GM12892 (cell line): ENCODE measurements at regions not wholly inside any gene's neighbourhood (a gene's known extent, or its start where the extent isn't known, plus 50 kb on each side); places are given as distances from the start of the nearest gene placed in this dataset.
"Not testable (repeated sequence)": the region's sequence is repeated elsewhere in the genome, so short reads cannot be mapped to it uniquely, and the experiment has no call there.

Source experiments
- DNase-seq: peaks from one replicate; pipeline ENCODE4 v3.0.0; 2011; ENCODE audit not compliant: insufficient read length
- FAIRE-seq: peaks from 2 replicates; lab custom pipeline; 2011; peaks lifted over from hg19 to GRCh38; lab: Jason Lieb, UNC
- POLR2A ChIP-seq: IDR thresholded peaks from 2 replicates; pipeline ENCODE4 v1.6.1; 2011; ENCODE audit warnings: low read depth, low read length, control low read depth
- POLR2AphosphoS5 ChIP-seq: IDR thresholded peaks from 2 replicates; pipeline ENCODE4 v1.6.1; 2011; ENCODE audit warnings: low read depth, low read length, control low read depth
- TAF1 ChIP-seq: IDR thresholded peaks from 2 replicates; pipeline ENCODE4 v1.6.1; 2011; ENCODE audit warnings: low read depth, mild to moderate bottlenecking, control low read depth, low read length, borderline replicate concordance

DNA sequence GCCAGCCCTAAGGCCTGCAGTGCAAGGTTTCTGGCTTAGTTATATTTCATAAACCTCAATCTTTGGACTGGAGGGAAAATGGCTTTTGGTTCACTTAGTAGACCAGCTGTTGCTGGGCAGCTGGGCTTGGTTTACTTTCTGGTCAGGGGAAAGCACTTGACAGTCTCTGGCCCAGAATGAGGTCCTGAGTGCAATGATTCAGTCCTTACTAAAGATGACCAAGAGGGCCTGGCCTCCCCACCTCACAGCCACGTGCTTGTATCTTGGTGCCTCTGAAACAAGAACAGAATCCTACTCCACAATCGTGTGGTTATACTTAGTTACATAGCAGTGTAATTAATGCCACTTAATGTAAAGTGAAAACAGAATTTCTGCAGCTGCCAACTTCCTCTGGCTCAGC lies 325.5 kb upstream of the MEIS1 start:
- TF ChIP-seq TAF1 (no peak), POLR2AphosphoS5 (no peak), POLR2A (no peak)
- DNase-seq (no peak), FAIRE-seq (no peak)

DNA sequence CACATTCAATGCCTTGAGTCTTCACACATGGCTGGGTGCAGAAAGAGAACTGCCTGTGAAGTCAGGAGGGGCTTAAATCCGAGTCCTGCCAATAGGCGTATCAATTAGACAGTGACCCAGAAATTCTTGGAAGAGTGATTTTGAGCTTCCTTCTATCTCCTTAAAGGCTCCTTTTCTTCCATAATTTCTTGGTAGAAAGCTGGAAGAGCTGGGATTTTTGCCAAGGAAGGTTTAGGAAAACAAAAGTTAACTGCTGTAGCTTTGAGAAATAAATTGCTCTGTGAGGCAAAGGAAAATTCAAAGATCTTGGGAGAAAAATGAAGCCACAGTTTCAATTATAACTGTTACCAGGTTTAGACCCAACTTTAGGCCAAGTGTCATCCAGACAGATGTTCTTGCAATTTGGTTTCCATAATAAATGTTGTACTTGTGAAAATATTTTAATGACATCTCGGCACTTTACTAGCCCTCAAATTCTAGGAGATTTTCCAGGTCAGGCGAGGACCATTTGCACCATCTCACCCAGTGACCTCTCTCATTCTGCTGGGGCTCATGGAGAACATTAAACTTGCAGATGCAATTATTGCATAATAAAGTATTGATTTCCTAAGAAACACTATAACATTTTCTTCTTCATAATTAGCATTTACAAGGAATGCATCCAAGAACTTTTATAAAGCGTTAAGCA lies 329.7 kb upstream of the MEIS1 start:
- DNase-seq, result no peak
- TF ChIP-seq TAF1 (no peak), POLR2AphosphoS5 (no peak), POLR2A (no peak)
- FAIRE-seq, result no peak

DNA sequence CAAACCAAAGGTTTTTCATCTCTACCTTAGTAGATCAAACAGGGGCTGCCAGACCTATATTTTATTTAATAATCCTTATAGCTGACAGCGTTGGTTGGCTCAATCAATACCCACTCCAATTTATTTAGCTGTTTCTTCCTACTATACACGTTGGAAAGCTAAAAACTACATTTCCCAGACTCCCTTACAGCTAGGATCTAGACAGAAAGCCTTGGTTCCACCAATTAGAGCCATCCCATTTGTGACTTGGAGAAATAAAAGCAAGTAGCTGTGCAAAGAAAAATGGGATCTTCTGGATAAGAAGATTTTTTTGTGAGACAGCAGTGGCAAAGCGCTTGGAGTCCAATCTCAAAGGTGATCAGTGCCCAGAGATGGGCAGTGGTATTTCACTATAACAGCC lies 331.3 kb upstream of the MEIS1 start:
- FAIRE-seq (no peak), DNase-seq (no peak)
- no peak for TF ChIP-seq POLR2AphosphoS5
- no peak for TF ChIP-seq TAF1
- TF ChIP-seq POLR2A, result no peak

DNA sequence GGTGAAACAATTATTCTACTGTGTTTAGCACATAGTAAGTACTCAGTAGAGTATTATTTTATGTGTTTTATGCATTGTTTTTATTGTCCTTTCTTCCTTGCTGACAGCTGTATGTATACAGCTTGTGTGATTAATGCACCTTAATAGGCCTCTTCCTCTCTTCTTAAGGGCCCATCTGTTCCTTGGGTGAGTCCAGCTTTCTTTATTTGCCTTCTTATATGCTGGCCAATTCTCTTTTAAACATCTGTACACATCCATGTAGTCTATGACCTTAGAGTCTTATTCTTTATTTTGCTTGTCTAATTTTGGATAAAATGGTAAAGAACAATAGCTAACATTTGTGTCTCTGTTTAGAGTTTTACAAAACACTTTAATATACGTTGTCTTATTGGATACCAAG lies 333.7 kb upstream of the MEIS1 start:
- DNase-seq (no peak), FAIRE-seq (no peak)
- TF ChIP-seq POLR2A, result no peak
- no peak for TF ChIP-seq POLR2AphosphoS5
- TF ChIP-seq TAF1, result no peak

GRCh38 chr2:66095820-66096345 lies 339.0 kb upstream of the MEIS1 start:
- DNase-seq (no peak), FAIRE-seq (no peak)
- TF ChIP-seq POLR2AphosphoS5, result no peak
- TF ChIP-seq TAF1, result no peak
- TF ChIP-seq POLR2A, result no peak

DNA sequence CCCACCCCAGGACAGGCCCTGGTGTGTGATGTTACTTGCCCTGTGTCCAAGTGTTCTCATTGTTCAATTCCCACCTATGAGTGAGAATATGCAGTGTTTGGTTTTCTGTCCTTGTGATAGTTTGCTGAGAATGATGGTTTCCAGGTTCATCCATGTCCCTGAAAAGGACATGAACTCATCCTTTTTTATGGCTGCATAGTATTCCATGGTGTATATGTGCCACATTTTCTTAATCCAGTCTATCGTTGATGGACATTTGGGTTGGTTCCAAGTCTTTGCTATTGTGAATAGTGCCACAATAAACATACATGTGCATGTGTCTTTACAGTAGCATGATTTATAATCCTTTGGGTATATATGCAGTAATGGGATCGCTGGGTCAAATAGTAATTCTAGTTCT lies 340.2 kb upstream of the MEIS1 start:
- DNase-seq, FAIRE-seq: not testable (repeated sequence)

GRCh38 chr2:66093371-66093770 lies 341.6 kb upstream of the MEIS1 start:
- no peak for DNase-seq
- no peak for TF ChIP-seq POLR2AphosphoS5
- no peak for TF ChIP-seq TAF1
- TF ChIP-seq POLR2A, result no peak
- no peak for FAIRE-seq

DNA sequence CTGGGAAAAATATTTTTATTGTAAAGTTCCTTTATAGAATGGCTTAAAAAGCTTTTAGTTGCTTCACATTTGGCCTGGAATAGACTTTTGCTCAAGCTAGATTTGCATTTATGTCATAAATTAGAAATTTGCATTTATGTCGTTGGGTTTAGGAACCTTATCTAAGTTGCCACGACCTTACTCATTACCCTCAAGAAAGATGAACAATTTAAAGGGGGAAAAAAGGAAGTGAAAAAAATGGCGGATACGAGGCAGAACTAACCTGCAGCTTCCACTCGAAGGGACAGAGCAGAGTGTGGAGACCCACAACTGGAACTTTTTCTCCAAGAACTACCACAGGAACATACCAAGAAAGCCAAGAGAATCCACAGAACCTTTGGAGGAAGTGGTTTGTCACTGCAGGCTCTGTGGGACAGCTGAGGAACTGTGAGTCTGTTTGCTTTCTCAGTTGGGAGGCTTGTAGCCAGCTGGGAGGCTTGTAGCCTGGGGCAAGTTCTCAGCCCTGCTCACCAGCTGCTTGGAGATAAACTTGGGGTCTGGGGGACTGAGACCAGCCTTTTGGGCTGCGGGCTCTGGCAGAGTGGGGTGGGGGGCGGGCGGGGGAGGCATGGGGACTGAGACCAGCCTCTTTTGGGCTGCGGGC lies 349.9 kb upstream of the MEIS1 start:
- no peak for DNase-seq
- FAIRE-seq, result no peak
- TF ChIP-seq TAF1 (no peak), POLR2A (no peak), POLR2AphosphoS5 (no peak)

- FAIRE-seq (no peak), DNase-seq (no peak)
- TF ChIP-seq POLR2AphosphoS5, result no peak
- TF ChIP-seq POLR2A, result no peak
- no peak for TF ChIP-seq TAF1
Observed at GRCh38 chr2:66082581-66082980, 352.3 kb upstream of the MEIS1 start.

DNA sequence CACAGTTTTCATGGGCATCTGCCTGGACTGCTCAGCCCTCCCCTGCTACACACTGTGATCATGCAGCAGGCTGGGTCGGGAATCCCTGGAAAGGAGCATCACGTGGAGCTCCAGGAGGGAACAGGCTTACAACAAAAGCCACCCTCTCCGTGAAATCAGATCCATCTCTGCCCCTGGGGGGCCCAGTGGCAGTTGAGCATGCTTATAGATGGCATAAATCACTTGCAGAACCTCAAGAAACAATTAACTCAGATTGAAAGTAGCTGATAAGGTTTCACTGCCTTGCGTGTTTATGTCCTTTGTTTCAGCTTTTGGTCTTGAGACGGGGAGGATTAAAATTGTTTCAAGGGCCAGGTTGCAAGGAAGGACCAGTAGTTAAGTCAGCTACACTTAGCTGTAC lies 354.8 kb upstream of the MEIS1 start:
- no peak for FAIRE-seq
- no peak for TF ChIP-seq TAF1
- no peak for TF ChIP-seq POLR2AphosphoS5
- TF ChIP-seq POLR2A, result no peak
- DNase-seq, result no peak

- TF ChIP-seq TAF1, result no peak
- TF ChIP-seq POLR2A, result no peak
- no peak for TF ChIP-seq POLR2AphosphoS5
- DNase-seq (no peak), FAIRE-seq (no peak)
Observed at GRCh38 chr2:66073172-66073571, 361.8 kb upstream of the MEIS1 start.

GRCh38 chr2:66070721-66071602 lies 364.0 kb upstream of the MEIS1 start:
- TF ChIP-seq POLR2AphosphoS5 (no peak), TAF1 (no peak), POLR2A (no peak)

More at GRCh38 chr2:66070721-66071602, 364.0 kb upstream of the MEIS1 start:
- DNase-seq (no peak), FAIRE-seq (no peak)
